Fibroblast of mammary gland (primary cell): ENCODE measurements at regions not wholly inside any gene's neighbourhood (a gene's known extent, or its start where the extent isn't known, plus 50 kb on each side); places are given as distances from the start of the nearest gene placed in this dataset.

Experiments
- DNase-seq: peaks from one replicate; pipeline ENCODE4 v3.0.0-alpha.2; 2010; ENCODE audit warnings: low read depth
- H3K4me3 ChIP-seq: 2 replicates; pipeline ENCODE4 v1.5.1; 2011; ENCODE audit warnings: low read depth, mild to moderate bottlenecking, low read length, moderate library complexity; ENCODE audit not compliant: control insufficient read depth
- TF ChIP-seq, protein P1 (sequence below): conservative IDR thresholded peaks from 2 replicates; pipeline ENCODE4 v1.5.1; 2011; ENCODE audit warnings: low read depth, low read length, inconsistent platforms; ENCODE audit not compliant: control insufficient read depth, insufficient read depth

DNA sequence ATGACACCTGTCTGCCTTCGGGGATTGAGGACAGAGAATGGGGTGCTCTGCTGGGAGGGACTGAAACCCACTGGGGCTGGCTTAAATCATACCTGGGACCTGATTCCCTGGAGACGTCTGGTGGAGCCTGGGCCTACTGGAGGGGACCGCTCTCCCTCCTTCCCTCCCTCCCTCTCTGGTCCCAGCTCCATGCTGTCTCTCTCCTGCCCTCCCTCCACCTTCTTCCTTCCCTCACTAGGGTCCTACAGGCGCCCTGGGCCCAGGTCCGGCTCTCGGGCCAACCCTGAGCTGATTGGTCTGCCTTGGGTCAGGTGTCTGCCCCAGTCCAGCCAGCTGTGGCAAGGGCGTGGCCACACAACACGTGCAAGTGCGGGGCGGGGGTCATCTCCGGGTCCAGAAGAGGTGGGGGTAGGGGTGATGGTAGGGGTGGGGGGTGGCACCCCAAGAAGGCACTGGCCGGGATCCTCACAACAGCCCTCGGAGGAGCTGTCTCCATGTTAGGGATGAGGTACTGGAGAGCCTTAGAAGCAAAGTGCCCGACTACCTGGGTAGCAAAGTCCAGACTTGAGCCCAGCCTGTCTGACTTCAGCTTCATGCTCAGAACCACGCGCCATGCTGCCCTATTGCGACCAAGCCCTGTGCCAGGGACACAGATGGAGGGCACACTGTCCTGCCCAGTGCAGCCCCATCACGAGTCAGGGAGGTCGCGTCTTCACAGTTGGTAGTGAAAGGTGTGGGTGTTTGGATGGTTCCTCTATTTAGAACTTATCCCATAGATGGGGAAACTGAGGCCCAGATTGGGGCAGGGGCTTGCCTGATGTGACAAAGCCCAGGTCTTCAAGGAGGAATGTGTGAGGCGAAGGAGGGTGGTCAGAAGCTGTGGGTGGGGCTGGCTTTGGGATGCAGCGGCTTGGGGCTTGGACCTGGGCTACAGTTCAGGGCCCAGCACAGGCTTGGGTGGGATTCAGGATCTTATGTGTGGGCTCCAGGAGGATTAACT, 574.1 kb downstream of the PTPRU start:
- no peak for DNase-seq
- TF ChIP-seq, protein P1, sequence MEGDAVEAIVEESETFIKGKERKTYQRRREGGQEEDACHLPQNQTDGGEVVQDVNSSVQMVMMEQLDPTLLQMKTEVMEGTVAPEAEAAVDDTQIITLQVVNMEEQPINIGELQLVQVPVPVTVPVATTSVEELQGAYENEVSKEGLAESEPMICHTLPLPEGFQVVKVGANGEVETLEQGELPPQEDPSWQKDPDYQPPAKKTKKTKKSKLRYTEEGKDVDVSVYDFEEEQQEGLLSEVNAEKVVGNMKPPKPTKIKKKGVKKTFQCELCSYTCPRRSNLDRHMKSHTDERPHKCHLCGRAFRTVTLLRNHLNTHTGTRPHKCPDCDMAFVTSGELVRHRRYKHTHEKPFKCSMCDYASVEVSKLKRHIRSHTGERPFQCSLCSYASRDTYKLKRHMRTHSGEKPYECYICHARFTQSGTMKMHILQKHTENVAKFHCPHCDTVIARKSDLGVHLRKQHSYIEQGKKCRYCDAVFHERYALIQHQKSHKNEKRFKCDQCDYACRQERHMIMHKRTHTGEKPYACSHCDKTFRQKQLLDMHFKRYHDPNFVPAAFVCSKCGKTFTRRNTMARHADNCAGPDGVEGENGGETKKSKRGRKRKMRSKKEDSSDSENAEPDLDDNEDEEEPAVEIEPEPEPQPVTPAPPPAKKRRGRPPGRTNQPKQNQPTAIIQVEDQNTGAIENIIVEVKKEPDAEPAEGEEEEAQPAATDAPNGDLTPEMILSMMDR: no peak

DNA sequence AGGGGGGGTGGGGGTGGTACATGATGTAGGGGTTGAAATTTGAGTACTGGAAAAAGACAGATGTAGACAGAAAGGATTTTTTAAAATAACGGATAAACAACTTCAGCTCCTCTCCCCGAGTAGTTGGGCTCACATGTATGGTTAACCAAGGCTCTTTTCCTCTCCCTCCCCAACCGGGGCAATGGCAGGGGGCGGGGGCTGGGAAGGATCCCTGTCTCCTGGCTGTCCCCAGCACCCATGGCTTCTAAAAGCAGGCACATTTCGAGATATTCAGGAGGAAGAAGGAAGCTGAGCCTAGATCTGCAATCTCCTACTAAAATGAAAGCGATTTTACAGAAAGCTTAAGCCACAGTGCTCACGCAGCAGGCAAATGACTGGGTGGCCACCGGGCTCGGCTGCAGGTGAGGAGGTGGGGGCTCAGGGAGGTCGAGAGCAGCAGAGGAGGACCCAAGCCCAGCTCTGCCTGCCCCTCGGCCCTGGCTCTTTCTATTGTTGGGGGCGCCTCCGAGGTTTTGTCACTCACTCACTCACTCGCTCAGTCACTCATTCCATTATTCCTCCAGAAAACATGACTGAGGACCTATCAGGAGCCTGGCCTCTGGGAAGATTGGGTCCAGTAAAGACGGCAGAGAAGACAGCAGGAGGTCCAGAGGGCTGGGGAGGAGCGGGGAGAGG, 573.3 kb downstream of the PTPRU start:
- no peak for DNase-seq
- TF ChIP-seq, protein P1: no peak
- H3K4me3 ChIP-seq: no peak overlapping the region

More for the DNA sequence above, 574.1 kb downstream of the PTPRU start:
- no peak overlapping the region for H3K4me3 ChIP-seq

DNA sequence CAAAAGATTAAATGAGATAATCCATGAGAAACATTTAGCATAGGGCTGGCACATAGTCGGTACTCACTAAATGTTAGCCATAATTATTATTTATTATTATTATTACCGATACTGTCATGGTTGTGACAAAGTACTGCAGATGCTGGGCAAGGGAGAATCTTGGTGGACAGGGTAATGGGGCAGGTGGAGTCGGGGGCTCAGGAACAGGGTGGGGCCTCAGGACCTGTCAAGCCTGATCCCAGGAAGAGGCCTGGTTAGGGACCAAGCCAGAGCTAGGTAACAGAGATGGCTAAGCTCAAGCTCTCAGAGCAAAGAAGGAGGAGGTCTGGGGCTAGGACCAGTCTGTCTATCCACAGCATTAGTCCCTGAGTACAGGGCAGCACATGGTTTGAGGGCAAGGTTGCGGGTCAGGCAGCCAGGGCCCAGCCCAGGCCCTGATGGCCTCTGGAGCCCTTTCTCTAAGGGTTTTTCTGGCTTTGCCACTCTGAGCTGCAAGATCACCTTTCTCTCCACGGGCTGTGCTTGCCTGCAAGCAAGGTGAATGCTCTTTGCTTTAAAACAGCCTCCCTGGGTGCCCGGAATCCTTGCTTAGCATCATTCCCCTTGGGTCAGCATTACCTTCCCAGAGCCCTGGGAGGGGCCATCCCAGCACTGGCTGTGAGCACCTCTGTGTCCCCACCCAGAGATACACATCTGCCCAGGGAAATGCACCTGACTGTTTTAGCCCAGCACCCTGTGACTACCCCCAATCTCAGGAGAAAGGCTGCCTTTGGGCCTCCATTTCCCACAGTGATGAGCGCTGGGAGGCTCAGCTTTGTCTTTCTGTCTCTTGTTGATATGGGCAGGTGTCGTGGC, 572.0 kb downstream of the PTPRU start:
- TF ChIP-seq, protein P1: no peak
- no peak for DNase-seq
- no peak overlapping the region for H3K4me3 ChIP-seq

DNA sequence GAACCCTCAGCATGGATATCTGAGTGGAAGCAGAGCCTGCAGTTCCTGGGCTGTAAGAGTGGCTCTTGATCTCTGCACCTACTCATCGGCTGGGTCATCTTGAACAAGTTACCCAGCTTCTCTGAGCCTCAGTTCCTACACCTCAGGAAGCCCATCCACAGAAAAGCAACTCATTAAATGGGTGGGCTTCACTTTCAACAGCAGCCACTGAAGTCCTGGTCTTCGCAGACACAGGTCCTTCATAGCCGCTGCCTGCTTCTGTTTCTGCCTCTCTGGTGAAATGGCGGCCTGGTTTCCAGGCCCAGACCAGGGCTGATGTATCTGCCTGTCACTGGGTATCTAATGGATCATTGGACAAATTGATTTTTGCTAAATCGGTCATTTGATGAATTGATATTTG, 571.4 kb downstream of the PTPRU start:
- TF ChIP-seq, protein P1: no peak
- H3K4me3 ChIP-seq: no peak overlapping the region
- no peak for DNase-seq

DNA sequence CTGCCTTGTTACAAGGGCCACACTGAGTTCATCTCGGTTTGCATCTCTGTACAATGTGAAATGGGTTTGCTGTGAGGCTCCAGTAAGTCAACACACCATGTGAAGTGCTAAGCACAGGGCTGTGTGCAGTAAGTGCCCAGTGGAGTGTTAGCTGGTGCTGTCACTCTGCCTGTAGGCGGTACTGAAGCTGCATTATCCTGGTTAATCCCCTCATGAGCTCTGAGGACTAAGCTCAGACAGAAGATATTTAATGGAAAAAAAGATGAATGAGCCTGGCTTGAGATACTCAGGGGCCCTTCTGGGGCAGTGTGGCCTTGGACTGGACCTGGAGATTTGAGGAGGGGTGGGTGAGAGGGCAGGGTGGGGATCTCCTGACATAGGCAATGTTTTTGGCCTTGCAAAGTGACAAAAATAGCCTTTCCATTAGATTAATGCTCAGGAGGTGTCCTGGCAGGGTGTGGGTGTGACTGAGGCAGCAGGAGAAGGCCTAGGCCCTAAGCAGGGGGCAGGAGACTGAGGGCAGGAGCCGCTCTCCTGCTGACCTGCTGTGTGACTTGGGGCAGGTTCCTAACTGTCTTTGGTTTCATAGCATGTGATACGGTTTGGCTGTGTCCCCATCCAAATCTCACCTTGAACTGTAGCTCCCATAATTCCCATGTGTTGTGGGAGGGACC, 570.5 kb downstream of the PTPRU start:
- H3K4me3 ChIP-seq: no peak overlapping the region
- TF ChIP-seq, protein P1: no peak

DNA sequence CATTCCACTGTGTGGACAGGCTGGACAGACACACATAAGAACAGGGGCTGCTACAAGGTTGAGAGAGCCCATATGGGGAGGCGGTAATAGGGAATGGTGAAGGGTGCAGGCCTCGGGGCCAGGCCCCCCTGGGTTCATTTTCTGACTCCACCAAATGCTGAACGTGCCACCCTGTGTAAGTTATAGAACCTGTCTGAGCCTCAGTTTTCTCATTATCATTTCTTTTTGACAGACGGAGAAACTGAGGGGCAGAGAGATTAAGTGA, 569.5 kb downstream of the PTPRU start:
- TF ChIP-seq, protein P1: no peak
- H3K4me3 ChIP-seq: no peak overlapping the region
- no peak for DNase-seq

More for the DNA sequence above, 570.5 kb downstream of the PTPRU start:
- DNase-seq: no peak
